Pons (tissue), 1 donor: ENCODE measurements at regions not wholly inside any gene's neighbourhood (a gene's known extent, or its start where the extent isn't known, plus 50 kb on each side); places are given as distances from the start of the nearest gene placed in this dataset.
"Not testable (repeated sequence)": the region's sequence is repeated elsewhere in the genome, so short reads cannot be mapped to it uniquely, and the experiment has no call there.

Source experiments
- DNase-seq: peaks from one replicate; pipeline ENCODE4 v3.0.0-alpha.2; 2016; ENCODE audit warnings: low spot score

GRCh38 chr16:60392380-60392779 lies 1643.9 kb downstream of the CDH8 start:
- no peak for DNase-seq

GRCh38 chr16:60371591-60371990 lies 1637.5 kb upstream of the GOT2 start:
- no peak for DNase-seq

- no peak for DNase-seq
Observed at GRCh38 chr16:60367739-60368138, 1633.6 kb upstream of the GOT2 start.

DNA sequence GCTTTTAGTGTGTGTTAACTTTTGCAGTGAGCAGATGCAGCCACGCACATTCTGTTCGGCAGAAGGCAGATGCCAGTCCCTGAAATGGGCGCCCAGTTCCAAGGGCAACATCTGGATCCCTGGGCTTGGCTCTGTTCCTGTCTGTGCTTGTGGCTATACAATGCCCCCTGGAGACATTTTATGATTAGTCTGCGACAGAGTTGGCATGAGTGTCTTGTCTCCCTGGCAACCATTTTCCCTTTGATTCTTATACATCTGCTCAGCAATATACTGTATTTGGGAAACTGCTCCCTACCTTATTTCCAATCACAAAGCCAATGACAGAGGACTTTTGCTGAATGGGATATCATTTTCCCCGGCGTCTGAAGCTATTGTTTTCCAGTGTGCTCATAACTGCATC lies 1629.5 kb upstream of the GOT2 start:
- no peak for DNase-seq

DNA sequence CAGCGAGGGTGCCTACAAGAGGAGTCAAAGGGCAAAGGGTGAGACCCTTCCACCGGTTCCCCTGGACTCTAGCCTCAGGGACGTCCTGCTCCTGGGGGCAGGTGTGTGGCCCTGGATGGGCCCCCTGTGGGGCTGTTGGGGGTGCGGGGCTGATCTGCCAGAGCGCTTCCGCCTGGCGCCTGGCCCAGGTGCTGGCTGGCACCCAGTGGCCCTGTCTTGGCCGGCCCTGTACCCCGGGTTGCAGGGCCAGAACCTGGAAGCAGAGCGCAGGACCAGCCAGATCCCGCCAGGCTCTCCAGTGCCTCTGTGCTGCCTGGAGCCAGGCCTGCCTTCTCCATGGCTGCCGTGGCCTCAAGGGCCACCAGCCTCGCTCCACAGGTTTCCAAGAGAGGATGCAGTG lies 1625.8 kb upstream of the GOT2 start:
- DNase-seq = not testable (repeated sequence)

DNA sequence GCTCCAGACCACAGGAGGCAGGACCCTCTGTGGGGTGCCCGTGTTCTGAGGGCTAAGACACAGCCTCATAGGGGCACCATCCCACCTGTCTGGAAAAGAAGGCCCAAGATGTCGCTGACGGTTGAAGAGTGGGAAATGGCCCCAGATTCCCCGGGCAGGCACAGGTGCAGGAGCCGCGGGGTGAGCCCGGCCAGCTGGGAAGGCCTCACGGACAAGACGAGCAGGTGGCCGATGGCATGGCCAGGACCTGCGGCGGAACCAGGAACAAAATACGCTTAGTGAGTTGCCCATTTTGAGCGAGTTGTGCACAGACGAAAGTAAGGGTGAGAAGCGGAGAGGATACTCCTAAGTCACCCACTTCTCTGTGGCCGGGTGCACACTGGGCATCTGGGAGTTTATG lies 1625.3 kb upstream of the GOT2 start:
- DNase-seq = not testable (repeated sequence)

DNA sequence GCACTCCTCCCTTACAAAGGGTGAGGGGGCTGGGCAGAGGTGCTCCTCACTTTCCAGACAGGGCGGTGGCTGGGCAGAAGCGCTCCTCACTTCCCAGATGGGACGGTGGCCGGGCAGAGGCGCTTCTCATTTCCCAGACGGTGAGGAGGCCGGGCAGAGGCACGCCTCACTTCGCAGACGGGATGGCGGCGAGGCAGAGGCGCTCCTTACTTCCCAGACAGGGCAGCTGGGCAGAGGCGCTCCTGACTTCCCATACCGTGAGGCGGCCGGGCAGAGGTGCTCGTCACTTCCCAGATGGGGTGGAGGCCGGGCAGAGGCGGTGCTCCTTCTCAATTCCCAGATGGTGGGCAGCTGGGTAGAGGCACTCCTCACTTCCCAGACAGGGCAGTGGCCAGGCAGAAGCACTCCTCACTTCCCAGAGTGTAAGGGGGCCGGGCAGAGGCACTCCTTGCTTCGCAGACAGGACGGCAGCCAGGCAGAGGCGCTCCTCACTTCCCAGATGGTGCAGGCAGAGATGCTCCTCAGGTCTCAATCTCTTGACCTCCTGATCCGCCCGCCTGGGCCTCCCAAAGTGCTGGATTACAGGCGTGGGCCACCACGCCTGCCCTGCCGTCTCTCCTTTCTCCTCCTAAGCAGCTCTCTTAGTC lies 1623.9 kb upstream of the GOT2 start:
- not testable (repeated sequence) for DNase-seq

DNA sequence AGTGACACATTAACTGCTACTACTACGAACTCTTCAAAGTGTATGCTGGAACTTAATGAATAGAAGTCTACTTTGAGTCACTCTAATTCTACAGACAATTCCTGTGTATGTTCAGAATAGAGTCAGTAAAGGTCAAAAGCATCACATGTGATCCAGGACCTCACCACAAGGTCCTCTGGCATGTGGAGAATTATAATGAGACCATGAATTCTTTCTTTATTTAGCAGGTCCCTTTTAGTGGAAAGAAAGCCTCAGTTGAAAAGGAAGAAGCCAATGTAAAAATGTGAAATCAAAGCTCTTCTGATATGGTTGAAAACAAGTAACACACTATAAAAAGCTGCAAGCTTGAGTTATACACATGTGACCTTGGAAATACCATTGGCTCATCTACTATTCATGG lies 1612.1 kb upstream of the GOT2 start:
- no peak for DNase-seq

DNA sequence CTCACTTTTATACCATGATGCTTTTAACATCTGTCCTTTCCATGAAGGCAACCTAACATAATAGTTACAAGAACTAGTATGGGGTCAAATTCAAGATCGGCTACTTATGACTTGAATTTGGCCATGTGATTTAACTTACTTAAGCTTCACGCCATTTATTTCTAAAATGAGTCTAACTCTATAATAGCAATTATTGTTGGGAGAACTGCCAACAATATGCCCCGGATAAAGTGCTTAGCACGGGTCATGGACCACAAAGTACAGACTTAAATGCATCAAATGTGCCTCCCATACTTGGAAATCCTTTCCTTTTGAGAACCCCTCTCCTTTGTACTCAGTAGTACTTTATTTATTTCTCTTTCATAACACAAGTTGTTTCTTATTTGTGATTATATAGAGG lies 1603.6 kb upstream of the GOT2 start:
- DNase-seq = no peak

- no peak for DNase-seq
Observed at GRCh38 chr16:60331168-60331567, 1597.1 kb upstream of the GOT2 start.

DNA sequence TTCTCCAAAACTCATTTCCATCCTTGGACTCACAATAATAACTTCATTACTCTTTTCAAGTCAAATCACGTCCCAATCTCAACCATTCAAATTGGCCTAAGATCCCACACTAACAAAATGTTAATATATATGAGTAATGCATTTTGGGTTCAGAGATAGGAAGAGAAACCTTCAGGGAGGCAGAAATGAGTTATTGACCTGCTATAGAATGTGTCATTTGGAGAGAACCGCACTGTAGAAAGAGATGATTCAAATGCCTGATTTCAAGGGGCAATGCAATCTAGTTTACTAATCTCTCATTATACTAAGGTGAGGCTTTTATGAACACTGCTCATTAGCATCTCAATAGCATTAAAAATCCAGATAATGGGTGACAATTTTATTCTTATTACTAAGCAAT lies 1595.0 kb upstream of the GOT2 start:
- DNase-seq = no peak

GRCh38 chr16:60328152-60328551 lies 1594.0 kb upstream of the GOT2 start:
- no peak for DNase-seq

- DNase-seq = no peak
Observed at GRCh38 chr16:60318486-60318885, 1584.4 kb upstream of the GOT2 start.

GRCh38 chr16:60310846-60311445 lies 1576.8 kb upstream of the GOT2 start:
- no peak for DNase-seq

DNA sequence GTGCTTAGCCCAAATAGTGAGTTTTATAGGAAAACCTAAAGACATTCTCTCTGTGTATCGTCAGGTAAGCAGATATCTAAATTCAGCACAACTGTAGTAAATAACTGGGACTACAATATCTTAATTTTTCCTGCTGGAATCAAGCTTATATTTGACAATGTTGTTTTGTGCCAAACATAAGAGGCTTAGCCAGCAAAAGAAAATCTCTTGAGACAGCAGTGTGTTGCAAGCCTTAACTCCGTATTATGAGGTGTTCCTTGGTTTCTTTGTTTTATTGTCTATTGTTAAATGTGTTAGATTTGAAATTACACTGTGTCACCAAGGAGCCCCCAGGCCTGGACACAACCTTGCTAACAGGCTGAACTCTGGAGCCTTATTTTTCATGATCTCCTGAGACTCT lies 1570.6 kb upstream of the GOT2 start:
- DNase-seq = no peak

GRCh38 chr16:60304066-60304465 lies 1570.0 kb upstream of the GOT2 start:
- no peak for DNase-seq

GRCh38 chr16:60302676-60303075 lies 1568.6 kb upstream of the GOT2 start:
- DNase-seq = no peak

- DNase-seq = no peak
Observed at GRCh38 chr16:60302261-60302660, 1568.1 kb upstream of the GOT2 start.

GRCh38 chr16:60299241-60299776 lies 1565.2 kb upstream of the GOT2 start:
- DNase-seq = no peak

- DNase-seq = no peak
Observed at GRCh38 chr16:60295451-60295850, 1561.3 kb upstream of the GOT2 start.

DNA sequence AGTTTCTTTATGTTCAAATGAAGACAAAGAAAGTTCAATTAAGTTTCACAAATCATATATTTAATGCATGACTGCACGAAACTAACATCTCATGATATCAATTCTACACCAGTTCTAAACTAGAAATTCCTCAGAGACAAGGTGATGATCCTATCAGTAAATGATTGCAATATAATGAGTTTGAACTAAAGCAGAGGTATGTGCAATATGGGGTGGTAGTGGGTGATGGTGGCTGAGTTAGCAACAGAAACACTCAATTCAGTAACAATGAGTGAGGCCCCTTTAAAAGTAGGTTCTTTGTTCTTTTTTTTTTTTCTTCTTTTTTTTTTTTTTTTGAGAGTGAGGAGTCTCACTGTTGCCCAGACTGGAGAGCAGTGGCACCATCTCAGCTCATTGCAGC lies 1551.7 kb upstream of the GOT2 start:
- no peak for DNase-seq

DNA sequence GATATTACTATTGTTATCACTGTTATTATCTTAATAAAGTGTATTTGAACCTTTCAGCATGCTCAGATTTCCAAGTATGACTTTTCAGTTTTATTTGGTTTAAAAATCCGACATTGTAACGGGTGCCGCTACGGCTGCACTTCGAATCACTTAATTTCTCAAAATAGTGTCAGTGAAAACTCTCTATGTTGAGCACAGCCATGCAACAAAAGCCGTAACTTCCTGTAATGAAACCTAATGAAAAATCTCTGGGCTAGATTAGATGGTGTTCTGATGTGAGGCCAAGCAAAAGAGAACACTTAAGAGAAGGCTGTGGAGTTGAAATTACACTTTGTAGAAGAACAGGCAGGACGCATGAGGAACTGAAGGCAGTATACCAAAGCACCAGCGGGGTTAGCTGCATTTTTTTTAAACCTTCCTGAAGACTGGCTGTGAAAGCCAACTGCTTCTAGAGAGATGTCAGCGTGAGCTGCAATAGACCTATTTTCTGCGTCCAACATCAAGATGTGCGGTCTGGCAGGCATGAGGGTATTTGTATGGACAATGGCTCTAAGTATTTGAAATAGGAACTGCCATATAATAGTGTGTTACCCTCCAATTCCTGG lies 1545.0 kb upstream of the GOT2 start:
- peak; percentile 8 for DNase-seq

DNA sequence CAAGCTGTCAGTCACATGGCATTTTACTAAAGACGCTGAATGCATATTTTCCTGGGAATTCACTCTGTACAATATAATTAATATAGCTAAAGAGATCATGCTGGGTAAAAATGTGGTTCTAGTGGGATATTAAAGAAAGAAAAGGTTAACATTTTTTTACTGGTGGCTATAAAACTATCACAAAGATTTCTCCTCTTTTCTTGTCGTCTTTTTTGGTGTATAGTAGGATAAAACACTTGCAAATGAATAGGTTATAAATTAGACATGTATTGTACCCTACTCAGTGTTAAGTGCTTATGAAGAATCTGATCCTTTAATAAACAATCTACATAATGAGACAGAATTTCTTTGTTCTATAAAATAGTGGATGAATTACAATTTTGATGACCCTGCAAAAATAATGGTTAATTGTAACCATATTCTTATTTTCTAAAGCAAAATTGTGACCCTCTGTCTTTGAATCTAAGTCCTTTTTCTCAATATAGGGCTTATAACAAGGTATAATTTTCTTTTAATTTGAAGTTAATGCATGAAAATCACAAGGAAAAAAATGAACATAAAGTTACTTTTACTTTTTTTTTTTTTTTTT lies 1540.4 kb upstream of the GOT2 start:
- DNase-seq = no peak
